Fibroblast of skin of scalp (primary cell): ENCODE measurements at regions not wholly inside any gene's neighbourhood (a gene's known extent, or its start where the extent isn't known, plus 50 kb on each side); places are given as distances from the start of the nearest gene placed in this dataset.
A peak's percentile ranks its signal among the peaks of the same experiment; 100 is the strongest.

Source experiments
- DNase-seq: peaks from one replicate; pipeline ENCODE4 v3.0.0-alpha.2; 2013

DNA sequence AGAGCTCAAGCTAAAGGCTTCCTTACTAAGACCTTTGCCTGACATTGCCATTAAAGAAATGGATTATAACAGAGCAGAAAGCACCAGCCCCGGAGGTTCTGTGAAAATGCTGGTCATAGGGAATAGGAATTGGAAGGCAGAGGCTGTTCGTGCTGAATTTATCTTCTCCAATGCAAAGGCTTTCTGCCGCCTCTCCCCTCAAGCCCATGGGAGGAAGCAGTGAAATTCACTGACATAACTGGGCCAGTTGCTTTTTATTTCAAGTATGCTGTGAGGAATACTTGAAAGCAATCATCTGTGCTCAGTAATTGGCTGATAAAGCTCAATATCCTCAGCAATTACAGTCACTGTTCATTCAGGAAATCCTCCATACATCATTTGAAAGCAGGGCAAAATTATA, 85.4 kb upstream of the LINC00305 start:
- DNase-seq, result no peak

DNA sequence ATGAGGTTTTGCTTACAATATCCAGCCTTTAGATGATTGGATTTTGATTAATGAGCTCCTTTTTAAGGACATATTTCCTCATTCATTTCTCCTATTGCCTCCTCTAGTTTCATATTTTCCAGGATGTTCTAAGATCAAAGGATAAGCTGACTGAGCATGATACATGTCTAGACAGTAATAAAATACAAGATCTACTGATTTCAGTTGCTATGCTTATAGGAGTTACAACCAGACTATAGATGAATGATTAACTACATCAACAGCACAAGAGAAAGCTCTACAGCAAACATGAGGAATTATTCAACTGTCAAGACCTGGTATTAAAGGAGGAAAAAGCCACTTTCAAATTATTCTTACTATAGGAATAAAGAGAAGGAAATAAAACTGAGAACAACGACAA, 85.0 kb upstream of the LINC00305 start:
- DNase-seq, result no peak

DNA sequence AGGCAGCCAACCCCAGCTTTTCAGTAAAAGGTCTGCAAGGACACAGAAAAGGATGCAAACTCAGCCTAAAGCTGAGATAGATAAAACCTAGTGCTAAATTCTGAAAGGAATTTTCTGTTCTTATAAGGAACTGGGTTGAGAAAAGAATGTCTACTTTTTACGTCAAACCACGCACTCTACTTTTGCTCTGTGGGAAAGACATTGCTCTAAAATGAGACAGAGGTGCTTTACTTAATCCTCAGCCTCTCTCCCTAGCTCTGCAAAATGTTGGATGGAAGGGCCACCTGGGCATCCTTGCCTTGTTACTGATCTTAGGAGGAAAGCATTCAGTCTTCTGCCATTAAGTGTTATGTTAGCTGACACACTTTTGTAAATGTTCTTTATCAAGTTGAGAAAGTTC, 72.1 kb upstream of the LINC00305 start:
- no peak for DNase-seq

DNA sequence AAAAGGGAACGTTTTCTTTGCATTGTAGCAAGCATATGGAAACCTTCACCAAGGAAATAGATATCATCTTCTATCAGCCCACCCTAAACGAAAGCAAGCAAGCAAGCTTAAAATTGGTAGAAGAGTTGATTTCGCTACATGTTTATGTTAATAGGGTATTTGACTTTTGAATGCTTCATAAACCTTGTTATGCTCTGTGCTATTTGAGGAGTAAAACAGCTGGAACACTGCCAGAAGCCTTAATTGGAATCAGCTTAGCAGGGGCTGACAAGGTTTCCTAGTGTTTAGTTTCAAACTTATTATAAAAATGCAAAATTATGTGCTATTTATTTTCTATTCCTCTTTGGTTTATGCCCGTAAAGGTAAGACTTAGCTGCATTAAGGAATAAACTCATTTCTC, 70.6 kb upstream of the LINC00305 start:
- DNase-seq, result peak; percentile 15

DNA sequence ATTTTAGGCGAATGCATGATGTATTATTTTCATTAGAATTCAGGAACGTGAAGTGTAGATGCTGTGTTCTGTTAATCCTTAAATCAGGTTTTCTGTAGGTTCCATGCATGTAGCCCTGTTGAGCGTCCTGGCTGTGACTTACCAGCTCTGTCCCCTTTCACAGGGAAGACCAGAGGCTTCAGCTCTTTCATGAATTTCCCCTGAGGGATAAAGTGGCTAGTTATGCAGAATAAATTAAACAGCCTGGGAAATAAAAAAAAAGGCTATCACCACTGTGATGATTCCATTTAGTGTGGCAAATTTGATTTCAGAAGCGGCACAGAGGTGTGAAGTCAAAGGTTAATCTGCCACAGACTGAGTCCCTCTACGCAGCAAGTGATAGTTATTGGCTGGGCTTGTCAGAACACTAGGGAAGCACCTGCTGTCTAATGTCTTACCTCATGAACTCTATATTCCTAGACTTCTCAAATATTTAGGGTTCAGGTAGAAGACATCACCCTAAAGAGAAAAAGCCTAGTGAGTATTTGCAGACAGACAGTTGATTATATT, 61.6 kb upstream of the LINC00305 start:
- no peak for DNase-seq

DNA sequence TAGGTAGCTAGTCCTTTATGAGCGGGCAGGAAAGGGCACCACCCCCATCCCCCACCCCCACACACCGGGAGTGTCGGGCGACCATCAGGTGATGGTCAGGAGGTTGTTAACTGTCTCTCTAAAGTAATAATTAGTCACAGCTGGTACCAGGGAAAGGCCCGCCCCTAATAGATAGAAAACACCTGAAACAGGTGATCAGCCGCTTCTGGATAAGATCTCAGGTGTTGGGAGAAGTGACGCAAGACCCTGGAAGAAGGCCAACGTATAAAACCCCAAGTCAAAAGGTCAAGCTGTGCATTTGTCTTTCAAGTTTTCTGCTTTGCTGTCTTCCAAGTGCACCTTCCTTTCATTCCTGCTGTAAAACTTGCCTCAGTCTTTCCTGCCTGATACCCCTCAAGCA, 59.6 kb upstream of the LINC00305 start:
- DNase-seq, result no peak

DNA sequence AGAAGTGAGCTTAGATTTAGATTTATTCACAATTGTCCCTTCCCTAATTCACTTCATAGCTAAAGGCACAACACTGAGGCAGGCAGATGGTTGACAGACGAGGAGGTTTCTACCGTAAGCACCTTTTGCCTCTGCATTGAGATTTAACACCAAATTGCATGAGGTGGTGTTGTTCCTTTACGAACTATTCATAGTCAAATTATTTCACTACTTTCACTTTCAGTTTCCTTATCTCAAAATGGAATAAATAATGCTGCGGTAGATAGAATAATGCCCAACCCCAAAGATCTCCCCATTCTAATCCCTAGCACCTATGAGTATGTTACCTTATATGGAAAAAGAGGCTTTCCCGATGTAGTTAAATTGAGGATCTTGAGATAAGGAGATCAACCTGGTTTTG, 58.9 kb upstream of the LINC00305 start:
- DNase-seq, result no peak

DNA sequence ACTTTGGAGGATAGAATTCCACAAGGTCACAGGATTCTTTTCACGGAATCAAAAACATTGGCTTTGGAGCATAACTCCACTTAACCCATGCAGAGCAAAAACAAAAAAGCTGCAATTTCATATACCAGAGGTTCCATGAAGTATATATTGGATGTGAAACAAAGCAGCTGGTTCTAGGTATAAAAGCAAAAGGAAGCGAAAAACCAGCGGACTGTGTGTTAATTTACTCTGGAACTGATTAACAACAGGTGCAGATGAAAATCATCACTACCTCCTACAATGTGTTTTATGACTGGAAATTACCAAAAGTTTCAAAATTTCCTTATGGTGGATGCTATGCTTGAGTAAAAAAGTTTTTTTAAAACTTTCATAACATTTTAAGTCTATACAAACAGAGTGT, 54.4 kb upstream of the LINC00305 start:
- DNase-seq, result no peak

DNA sequence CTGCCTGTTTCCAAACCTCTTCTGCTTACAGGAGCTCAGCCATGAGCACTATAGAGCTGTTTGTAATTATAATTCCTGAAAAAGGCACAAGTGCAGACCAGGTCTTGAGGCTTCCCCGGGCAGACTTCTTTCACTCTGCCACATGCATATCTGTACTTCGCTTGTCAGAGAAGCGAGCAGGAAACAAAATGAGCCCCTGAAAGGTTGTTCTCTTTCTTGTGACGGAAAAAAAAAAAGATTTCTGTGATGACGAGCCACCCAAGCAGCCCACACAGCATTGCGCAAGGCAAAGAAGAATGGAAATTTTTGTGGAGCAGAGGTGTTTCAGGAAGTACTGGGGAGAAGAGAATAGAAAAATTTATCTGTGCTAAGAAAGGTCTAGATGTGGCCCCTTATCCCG, 54.0 kb upstream of the LINC00305 start:
- no peak for DNase-seq

DNA sequence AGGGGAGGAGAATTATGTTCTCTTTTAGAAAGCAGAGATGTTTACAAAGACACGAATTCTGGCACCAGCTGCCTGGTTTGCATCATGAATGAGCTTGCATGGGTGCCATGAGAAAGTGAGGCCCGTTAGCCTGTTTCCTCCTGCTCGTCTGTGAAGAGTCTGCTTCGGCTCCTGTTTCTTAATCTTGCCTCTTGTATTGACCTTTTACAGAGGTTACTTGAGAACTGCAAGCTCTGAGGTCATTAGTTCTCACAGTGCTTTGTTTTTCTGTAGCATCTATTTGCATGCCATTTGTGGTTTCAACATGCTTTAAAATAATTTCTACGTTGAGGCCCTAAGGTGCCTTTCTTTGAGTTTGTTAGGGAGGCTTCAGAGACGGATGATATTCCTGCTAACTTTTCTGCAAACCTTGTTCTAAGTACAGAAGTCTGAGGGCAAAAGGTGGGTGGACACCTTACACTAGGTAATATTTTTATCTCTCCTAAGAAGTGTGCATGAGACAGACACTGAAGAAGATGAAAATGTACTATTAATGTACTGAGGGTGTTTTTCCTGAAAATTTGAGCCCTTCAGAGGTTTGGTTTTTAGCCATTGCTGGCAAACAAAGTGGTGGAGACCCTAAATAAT, 53.4 kb upstream of the LINC00305 start:
- no peak for DNase-seq

DNA sequence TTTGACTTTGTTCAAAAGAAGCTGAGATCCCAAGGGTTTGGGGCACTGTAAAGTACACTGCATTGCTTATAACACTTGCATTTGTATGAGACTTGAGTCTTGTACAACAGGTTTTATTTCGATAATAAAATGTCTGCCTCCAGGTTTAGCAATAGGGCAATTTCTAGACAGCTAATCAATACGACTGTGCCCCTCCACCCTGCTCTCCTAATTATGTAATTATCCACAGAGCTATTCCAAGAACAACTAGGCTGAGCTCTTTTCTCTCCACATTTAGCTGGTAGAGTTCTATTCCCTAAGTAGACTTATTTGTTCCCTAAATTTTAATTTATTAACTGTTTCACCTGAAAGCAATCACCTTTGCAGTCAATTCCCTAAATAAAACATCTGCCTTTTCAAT, 52.9 kb upstream of the LINC00305 start:
- DNase-seq, result no peak

DNA sequence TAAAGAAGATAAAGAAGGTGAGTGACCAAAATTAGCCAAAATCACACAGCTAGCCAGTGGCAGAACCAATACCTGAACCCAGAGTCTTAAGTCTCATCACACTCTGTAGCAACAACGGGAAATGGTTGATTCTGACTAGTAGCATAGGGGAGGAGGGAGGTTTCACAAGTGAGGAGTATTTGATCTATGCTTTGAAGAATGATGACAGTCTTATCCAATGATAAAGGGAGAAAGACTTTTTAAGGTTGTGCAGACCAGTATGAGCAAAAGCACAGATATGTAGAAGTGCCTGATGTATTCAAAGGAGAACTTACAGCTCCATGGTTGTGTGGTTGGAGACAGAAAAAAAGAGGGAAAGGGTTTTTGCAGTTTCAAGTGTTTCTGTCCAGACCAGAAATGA, 50.7 kb upstream of the LINC00305 start:
- no peak for DNase-seq
